ENCODE measurements at regions not wholly inside any gene's neighbourhood (a gene's known extent, or its start where the extent isn't known, plus 50 kb on each side); places are given as distances from the start of the nearest gene placed in this dataset.

DNA sequence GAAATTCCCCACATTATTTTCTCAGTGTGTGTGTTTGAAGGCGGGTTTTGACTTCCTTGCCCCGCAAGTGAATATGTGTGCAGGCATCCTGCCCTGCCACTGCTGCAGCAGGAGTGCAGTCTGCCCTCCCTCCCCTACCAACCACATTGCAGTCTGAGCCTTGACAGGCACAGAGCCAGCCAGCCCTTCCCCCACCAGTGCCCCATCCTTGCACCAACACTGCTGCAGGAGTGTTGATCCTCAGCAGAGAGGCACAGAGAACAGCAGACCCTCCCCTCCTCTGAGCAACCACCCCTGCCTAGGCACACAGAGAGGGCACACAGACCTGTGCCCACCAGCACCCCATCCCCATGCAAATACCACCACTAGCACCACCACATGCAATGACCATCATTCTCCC lies 683.0 kb upstream of the PKDCC start:
- no peak for TF ChIP-seq POLR2A (IDR thresholded peaks at IDR 0.05)
- TF ChIP-seq, protein P1, sequence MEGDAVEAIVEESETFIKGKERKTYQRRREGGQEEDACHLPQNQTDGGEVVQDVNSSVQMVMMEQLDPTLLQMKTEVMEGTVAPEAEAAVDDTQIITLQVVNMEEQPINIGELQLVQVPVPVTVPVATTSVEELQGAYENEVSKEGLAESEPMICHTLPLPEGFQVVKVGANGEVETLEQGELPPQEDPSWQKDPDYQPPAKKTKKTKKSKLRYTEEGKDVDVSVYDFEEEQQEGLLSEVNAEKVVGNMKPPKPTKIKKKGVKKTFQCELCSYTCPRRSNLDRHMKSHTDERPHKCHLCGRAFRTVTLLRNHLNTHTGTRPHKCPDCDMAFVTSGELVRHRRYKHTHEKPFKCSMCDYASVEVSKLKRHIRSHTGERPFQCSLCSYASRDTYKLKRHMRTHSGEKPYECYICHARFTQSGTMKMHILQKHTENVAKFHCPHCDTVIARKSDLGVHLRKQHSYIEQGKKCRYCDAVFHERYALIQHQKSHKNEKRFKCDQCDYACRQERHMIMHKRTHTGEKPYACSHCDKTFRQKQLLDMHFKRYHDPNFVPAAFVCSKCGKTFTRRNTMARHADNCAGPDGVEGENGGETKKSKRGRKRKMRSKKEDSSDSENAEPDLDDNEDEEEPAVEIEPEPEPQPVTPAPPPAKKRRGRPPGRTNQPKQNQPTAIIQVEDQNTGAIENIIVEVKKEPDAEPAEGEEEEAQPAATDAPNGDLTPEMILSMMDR (IDR thresholded peaks at IDR 0.05), result no peak

Measured in stomach (tissue), 4 donors.